Gastroesophageal sphincter (tissue), 4 donors: ENCODE measurements at regions not wholly inside any gene's neighbourhood (a gene's known extent, or its start where the extent isn't known, plus 50 kb on each side); places are given as distances from the start of the nearest gene placed in this dataset.

ENCODE experiments used
- ATAC-seq: fragments of 150-250 bp; one replicate; pipeline ENCODE4 v1.9.1; 2016; ENCODE audit warnings: mild to moderate bottlenecking, moderate library complexity
- H3K27ac ChIP-seq, 4 donors: fragments of 200-600 bp; sonication (generic) in 3 of 4; 1 replicate in 3 of 4; 2 replicates in 1 of 4; pipeline ENCODE4 v1.5.1; 2016 to 2019
- H3K27me3 ChIP-seq: fragments of 200-600 bp; sonication (generic); one replicate; pipeline ENCODE4 v1.5.1; 2019
- H3K36me3 ChIP-seq, 2 donors: fragments of 200-600 bp; sonication (generic); one replicate each; pipeline ENCODE4 v1.5.1; 2019; ENCODE audit warnings: control low read depth in 1 of 2
- H3K4me1 ChIP-seq, 3 donors: fragments of 200-600 bp; sonication (generic); 1 replicate in 2 of 3; 2 replicates in 1 of 3; pipeline ENCODE4 v1.5.1; 2016 to 2019; ENCODE audit warnings: control low read depth in 2 of 3
- H3K4me3 ChIP-seq, 2 donors: fragments of 200-600 bp; sonication (generic); one replicate each; pipeline ENCODE4 v1.5.1; 2019; ENCODE audit warnings: mild to moderate bottlenecking in 1 of 2, moderate library complexity in 1 of 2
- H3K9me3 ChIP-seq, 3 donors: fragments of 200-600 bp; sonication (generic); one replicate each; pipeline ENCODE4 v1.5.1; 2017 to 2019; ENCODE audit warnings: control low read depth in 2 of 3
- CTCF ChIP-seq, 4 experiments: fragments of 200-600 bp in 2 of 4; fragments of 450-650 bp in 2 of 4; sonication (generic) in 1 of 4; IDR thresholded peaks; one replicate each; pipeline ENCODE4 v1.5.1; 2017 to 2019; ENCODE audit warnings: antibody characterized with exemption in 4 of 4, mild to moderate bottlenecking in 2 of 4, moderate library complexity in 2 of 4
- EP300 ChIP-seq: sonication (generic); formaldehyde crosslinking; IDR thresholded peaks from one replicate; pipeline ENCODE4 v1.6.1; 2017; ENCODE audit warnings: antibody characterized with exemption, mild to moderate bottlenecking
- POLR2A ChIP-seq, 2 donors: fragments of 450-650 bp; IDR thresholded peaks; one replicate each; pipeline ENCODE4 v1.6.1; 2017; ENCODE audit warnings: antibody characterized with exemption in 2 of 2, mild to moderate bottlenecking in 2 of 2, moderate library complexity in 1 of 2
- POLR2AphosphoS5 ChIP-seq: sonication (generic); formaldehyde crosslinking; IDR thresholded peaks from one replicate; pipeline ENCODE4 v1.6.1; 2017; ENCODE audit warnings: antibody characterized with exemption
- WGBS, 2 donors: methylation state at CpG; one replicate each; pipeline ENCODE4 v1.1.5; 2018; ENCODE audit warnings: low coverage in 1 of 2; 5-methylcytosine and 5-hydroxymethylcytosine counted together

GRCh38 chr2:81523344-81523743 is 1218.8 kb upstream of the LRRTM1 start:
- no peak for ATAC-seq
- H3K27me3 ChIP-seq: no peaks in the 10 kb centered on the region
- no peaks in the 10 kb centered on the region for H3K36me3 ChIP-seq
- H3K4me3 ChIP-seq: no peak overlapping the region
- TF ChIP-seq EP300 (no peak), CTCF (IDR thresholded peaks at IDR 0.05) (no peak), POLR2A (IDR thresholded peaks at IDR 0.05) (no peak), POLR2AphosphoS5 (no peak)
- no peaks in the 10 kb centered on the region for H3K9me3 ChIP-seq
- 79 to 82% methylated on average over 2 of the region's 2 CpGs for WGBS, 2 donors
- H3K27ac ChIP-seq: no peak overlapping the region
- H3K4me1 ChIP-seq: no peaks in the 10 kb centered on the region

- Histone ChIP-seq H3K36me3 (no peaks in the 10 kb centered on the region), H3K27ac (no peak overlapping the region), H3K4me3 (no peak overlapping the region), H3K27me3 (no peaks in the 10 kb centered on the region), H3K9me3 (no peaks in the 10 kb centered on the region), H3K4me1 (no peaks in the 10 kb centered on the region)
- no peak for TF ChIP-seq POLR2A (IDR thresholded peaks at IDR 0.05)
- TF ChIP-seq POLR2AphosphoS5: no peak
- no peak for TF ChIP-seq CTCF (IDR thresholded peaks at IDR 0.05)
- no peak for TF ChIP-seq EP300
- no peak for ATAC-seq
- 83 to 91% methylated on average over 2 of the region's 2 CpGs for WGBS, 2 donors
Observed at GRCh38 chr2:81513328-81513727, 1208.8 kb upstream of the LRRTM1 start.

- no peaks in the 10 kb centered on the region for H3K27me3 ChIP-seq
- H3K36me3 ChIP-seq: no peaks in the 10 kb centered on the region
- H3K27ac ChIP-seq: no peak overlapping the region
- H3K4me1 ChIP-seq: peaks cover 0 to 5% (median 0%) of the 10 kb centered on the region in 3 donors
- 0 to 18% methylated on average over 1 to 2 of the region's 2 CpGs for WGBS, 2 donors
- H3K9me3 ChIP-seq: no peaks in the 10 kb centered on the region
- ATAC-seq: no peak
- TF ChIP-seq POLR2AphosphoS5 (no peak), CTCF (IDR thresholded peaks at IDR 0.05) (no peak), EP300 (no peak), POLR2A (IDR thresholded peaks at IDR 0.05) (no peak)
- no peak overlapping the region for H3K4me3 ChIP-seq
Observed at GRCh38 chr2:81505586-81505985, 1201.0 kb upstream of the LRRTM1 start.

GRCh38 chr2:81495556-81495955 is 1191.0 kb upstream of the LRRTM1 start:
- Histone ChIP-seq H3K4me1 (no peaks in the 10 kb centered on the region), H3K27ac (no peak overlapping the region), H3K27me3 (no peaks in the 10 kb centered on the region), H3K36me3 (no peaks in the 10 kb centered on the region), H3K9me3 (peaks cover 0 to 4% (median 0%) of the 10 kb centered on the region in 3 donors), H3K4me3 (no peak overlapping the region)
- 83 to 92% methylated on average over 2 of the region's 2 CpGs for WGBS, 2 donors
- TF ChIP-seq EP300 (no peak), POLR2AphosphoS5 (no peak), POLR2A (IDR thresholded peaks at IDR 0.05) (no peak), CTCF (IDR thresholded peaks at IDR 0.05) (no peak)
- no peak for ATAC-seq

GRCh38 chr2:81483254-81483653 is 1178.7 kb upstream of the LRRTM1 start:
- H3K9me3 ChIP-seq: no peaks in the 10 kb centered on the region
- no peak overlapping the region for H3K4me3 ChIP-seq
- TF ChIP-seq EP300 (no peak), POLR2A (IDR thresholded peaks at IDR 0.05) (no peak), CTCF (IDR thresholded peaks at IDR 0.05) (no peak)
- no peak overlapping the region for H3K27ac ChIP-seq
- H3K27me3 ChIP-seq: no peaks in the 10 kb centered on the region
- no peaks in the 10 kb centered on the region for H3K4me1 ChIP-seq
- 90 to 93% methylated on average over 3 to 4 of the region's 4 CpGs for WGBS, 2 donors
- no peak for ATAC-seq
- H3K36me3 ChIP-seq: no peaks in the 10 kb centered on the region
